C1 segment of cervical spinal cord (tissue), 14 donors: ENCODE measurements at regions not wholly inside any gene's neighbourhood (a gene's known extent, or its start where the extent isn't known, plus 50 kb on each side); places are given as distances from the start of the nearest gene placed in this dataset.

Experiments
- DNase-seq, 14 donors: peaks; one replicate each; lab custom pipeline; 2025; lab: John Stamatoyannopoulos, UW

- DNase-seq, result no peak
Measured at GRCh38 chr14:71702786-71703185, 229.4 kb upstream of the RGS6 start.

DNA sequence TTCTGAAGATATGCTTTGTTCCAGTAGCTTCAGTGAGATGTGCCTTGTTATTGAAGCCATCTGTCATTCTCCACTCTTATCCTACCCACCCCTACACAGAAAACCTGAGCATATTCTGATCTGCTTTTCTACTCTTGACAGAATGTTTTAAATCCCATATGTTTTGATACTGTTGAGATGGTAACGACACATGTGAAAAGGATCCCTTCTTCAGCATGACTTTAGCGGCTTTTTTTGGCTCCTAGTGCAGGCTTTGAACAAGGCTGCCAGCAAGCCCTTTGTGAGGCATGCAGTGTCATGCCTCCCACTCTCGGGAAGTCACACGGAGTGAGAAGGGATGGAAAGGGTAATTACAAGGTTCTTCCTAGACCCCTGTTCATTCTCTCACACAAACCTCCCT, 228.8 kb upstream of the RGS6 start:
- DNase-seq, result peak in 4 of 14 donors; percentile 12 to 33 (median 16)

DNA sequence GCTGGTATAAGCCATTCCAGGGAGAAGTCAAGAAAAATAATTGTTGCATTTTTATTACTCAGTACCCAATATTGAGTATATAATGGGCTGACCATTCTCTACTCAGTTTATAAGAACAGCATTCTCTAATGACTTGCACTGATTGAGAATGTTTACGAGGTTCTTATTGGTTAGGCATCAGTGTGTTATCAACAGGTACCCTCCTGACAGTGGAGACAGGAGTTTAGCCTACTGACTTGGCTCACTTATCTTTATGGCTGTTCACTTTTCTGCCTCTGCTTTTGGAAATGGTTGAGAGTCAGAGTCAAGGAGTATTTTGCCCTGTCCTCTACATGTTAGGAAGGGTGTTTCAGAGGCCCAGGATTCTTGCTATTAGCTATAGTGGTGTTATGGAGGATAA, 228.0 kb upstream of the RGS6 start:
- DNase-seq, result no peak

- DNase-seq, result no peak
Measured at GRCh38 chr14:71705460-71705859, 226.8 kb upstream of the RGS6 start.

- DNase-seq, result no peak
Measured at GRCh38 chr14:71709076-71709475, 223.2 kb upstream of the RGS6 start.

- no peak for DNase-seq
Measured at GRCh38 chr14:71709987-71710386, 222.2 kb upstream of the RGS6 start.

- DNase-seq, result no peak
Measured at GRCh38 chr14:71711125-71711524, 221.1 kb upstream of the RGS6 start.

GRCh38 chr14:71711619-71712018, 220.6 kb upstream of the RGS6 start:
- DNase-seq, result no peak

DNA sequence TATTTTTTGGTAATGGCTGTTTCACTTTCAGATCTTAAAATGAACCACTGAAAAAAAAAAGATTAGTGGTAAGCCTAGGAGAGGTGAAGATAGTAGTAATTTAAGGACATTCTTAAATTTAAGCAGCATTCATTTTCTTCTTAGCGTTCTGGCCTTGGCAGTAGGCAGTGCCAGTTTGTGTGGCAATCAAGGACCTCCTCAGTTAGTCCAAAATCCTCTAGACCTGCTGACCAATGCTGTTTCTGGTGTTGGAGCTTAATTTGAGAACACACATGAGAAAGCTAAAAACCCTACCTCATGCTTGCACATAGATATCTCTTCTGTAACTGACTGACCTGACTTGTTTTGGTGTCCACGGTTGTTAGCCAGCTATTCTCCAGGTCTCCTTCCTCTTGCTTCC, 219.8 kb upstream of the RGS6 start:
- DNase-seq, result no peak

GRCh38 chr14:71713016-71713415, 219.2 kb upstream of the RGS6 start:
- no peak for DNase-seq

- no peak for DNase-seq
Measured at GRCh38 chr14:71713451-71713850, 218.8 kb upstream of the RGS6 start.

DNA sequence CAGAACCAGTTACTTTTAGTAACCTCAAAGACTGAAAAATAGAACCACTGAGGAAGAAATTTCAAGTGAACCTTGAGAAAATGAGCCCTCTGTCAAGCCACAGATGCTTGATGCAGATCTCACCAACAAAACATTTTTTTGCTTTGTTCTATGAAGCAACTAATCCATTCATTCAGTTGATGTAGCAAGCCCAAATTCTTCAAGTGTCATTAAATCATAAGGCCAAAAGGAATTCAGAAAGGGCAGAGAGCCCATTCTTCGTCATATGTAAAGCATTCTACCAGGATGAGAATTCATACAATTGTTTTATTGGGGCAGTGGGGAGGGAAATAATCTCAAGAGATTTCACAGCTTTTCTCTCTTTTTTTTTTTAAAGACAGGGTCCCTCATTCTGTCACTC, 218.0 kb upstream of the RGS6 start:
- no peak for DNase-seq

DNA sequence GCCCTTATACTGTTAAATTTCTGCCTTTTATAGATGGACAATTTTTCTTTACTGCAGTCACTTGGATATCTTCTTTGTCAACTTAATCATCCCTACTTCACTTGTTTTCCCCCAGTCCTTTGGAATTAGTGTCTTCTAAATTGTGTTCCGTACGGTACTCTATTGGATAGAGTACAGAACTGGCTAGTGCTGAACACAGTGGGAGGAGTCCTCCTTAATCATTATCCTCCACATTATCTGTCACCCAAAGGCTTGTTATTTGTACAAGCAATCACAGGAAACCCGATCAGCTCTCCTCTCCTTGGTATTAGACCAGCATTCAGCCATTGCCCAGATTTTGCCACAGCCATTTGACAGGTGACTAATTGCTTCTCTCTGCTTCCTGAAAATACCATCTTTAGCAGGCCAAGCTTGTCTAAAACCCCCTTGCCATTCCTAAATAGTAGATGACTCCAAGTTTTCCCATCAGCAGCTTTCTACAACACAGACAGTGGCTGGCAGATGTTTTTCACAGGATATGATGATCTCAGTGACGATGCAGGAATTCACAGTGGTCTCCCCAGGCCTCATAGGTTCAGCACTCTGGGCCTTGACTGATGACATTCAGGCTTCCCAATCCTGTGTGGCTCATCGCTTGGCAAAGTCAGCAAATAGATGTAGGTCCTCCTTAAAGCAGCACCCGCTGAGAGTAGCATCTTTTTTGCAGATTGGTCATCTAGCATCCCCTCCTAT, 216.0 kb upstream of the RGS6 start:
- no peak for DNase-seq

- DNase-seq, result peak in 6 of 14 donors; percentile 4 to 45 (median 18)
Measured at GRCh38 chr14:71720978-71721624, 211.1 kb upstream of the RGS6 start.

DNA sequence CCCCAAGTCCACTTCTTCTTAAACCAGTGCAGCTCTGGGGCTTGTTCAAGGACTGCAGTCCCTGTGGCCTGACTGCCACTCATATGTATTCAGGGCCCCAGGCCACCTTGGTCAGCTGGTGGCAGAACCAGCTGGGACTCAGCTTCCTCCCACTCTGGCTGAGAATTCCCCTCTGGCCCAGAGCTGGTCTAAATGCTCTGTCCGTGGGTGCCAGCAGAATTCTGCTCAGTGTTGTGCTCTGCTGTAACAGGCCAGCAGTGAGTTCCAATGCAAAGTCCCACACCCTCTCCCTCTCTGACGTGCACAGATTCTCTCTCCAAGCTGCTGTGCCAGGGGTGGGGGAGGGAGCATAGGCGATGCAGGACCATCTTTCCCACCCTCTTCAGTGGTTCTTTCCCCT, 210.4 kb upstream of the RGS6 start:
- DNase-seq, result peak in 7 of 14 donors; percentile 7 to 40 (median 12)

- no peak for DNase-seq
Measured at GRCh38 chr14:71722885-71723284, 209.3 kb upstream of the RGS6 start.

GRCh38 chr14:71725922-71726579, 206.2 kb upstream of the RGS6 start:
- DNase-seq, result no peak

- DNase-seq, result peak in 3 of 14 donors; percentile 15 to 57 (median 15)
Measured at GRCh38 chr14:71726580-71727021, 205.6 kb upstream of the RGS6 start.

DNA sequence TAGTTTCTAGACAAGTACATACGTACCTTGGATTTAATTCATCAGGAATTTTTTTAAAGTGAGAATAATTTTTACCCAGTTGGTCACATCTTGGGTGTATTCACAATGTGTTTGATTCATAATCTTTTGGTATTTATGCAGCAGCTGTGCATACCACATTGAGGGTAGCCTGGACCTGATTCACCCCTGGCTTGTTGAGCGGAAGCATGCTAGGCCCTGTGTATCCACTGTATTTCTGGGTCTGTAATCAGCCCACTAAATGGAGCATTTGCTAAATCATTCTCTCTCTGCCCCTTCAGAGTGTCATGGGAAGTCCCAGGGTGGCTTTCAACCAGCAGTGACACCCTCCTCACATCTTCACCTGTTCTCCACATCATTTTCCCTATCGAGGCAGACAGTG, 203.8 kb upstream of the RGS6 start:
- DNase-seq, result no peak

GRCh38 chr14:71729596-71729995, 202.6 kb upstream of the RGS6 start:
- no peak for DNase-seq

DNA sequence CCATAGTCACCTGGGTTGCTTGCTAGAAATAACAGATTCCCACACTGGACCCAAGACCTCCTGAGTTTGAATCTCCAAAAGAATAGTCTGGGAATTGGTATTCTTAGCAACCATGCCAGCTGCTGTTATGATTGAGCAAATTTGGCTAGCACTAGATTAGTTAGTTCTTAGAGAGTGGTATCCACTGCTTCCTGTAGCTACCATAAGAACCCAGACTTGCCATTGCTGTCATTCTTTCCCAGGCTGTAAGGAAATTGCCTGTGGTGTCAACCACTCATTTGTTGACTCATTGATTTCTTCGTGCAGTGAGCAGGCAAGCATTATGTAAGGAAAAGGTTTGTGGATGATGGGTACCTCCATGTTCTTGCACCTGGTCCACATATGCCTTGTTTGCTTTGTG, 201.8 kb upstream of the RGS6 start:
- DNase-seq, result no peak

DNA sequence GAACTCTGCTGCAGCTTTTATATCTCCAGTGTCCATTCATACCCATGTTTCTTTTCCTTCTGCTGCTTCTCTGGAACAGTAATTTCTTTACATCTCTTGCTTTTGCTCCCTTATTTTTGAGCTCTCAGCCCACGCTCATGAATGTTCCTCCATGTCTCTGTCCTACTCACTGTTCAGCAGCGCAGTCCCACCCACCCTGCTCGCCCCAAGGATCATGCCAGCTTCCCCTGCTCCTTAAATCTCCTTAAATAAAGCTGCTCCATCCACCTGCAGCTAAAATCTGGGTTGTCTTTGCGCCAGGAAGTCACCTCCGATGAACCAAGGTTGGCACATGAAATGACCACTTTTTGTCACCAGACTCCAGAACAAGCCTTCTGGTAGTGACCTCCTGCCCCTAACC, 201.1 kb upstream of the RGS6 start:
- DNase-seq, result no peak
